ENCODE measurements at regions not wholly inside any gene's neighbourhood (a gene's known extent, or its start where the extent isn't known, plus 50 kb on each side); places are given as distances from the start of the nearest gene placed in this dataset.

DNA sequence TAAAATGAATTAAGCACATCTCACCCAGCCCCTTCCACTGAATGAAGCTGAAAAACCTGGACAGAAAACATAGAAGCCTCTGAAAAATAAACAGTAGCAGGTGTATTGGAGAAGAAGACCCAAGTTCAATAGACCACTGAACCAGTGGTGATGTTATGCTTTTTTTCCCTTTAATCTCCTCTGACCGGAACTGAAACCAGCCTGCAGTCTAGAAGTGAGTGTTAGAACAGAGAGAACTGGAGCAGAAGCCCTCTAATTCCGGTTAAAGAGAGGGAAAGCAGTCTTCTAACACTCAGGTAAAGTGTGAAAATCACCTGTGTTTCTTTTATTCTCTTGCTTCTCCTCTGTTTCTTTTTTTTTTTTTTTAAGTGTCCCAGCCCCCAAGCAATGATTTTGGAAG is 83.5 kb upstream of the CCL21 start:
- TF ChIP-seq CTCF (IDR thresholded peaks at IDR 0.05; ENCODE audit: low read length): no peak
- TF ChIP-seq EZH2 (IDR thresholded peaks at IDR 0.05; ENCODE audit: borderline replicate concordance, low read length): no peak
